Fibroblast of lung (primary cell): ENCODE measurements at regions not wholly inside any gene's neighbourhood (a gene's known extent, or its start where the extent isn't known, plus 50 kb on each side); places are given as distances from the start of the nearest gene placed in this dataset.
A peak's percentile ranks its signal among the peaks of the same experiment; 100 is the strongest.

Experiments
- DNase-seq, 2 donors: peaks; one replicate each; pipeline versions ENCODE4 v3.0.0 to v3.0.0-alpha.2; 2010; ENCODE audit warnings: low read depth in 2 of 2
- H2AFZ ChIP-seq: 2 replicates; pipeline ENCODE4 v1.5.1; 2012; ENCODE audit warnings: low read length, control low read depth, inconsistent platforms
- H3K27ac ChIP-seq: 2 replicates; pipeline ENCODE4 v1.5.1; 2011; ENCODE audit warnings: low read length, control low read depth; ENCODE audit not compliant: insufficient read depth
- H3K27me3 ChIP-seq: 2 replicates; pipeline ENCODE4 v1.5.1; 2011; ENCODE audit warnings: mild to moderate bottlenecking, low read length; ENCODE audit not compliant: control insufficient read depth, insufficient read depth
- H3K36me3 ChIP-seq: 2 replicates; pipeline ENCODE4 v1.5.1; 2011; ENCODE audit warnings: low read length; ENCODE audit not compliant: control insufficient read depth, insufficient read depth
- H3K4me1 ChIP-seq: 2 replicates; pipeline ENCODE4 v1.5.1; 2011; ENCODE audit warnings: low read length; ENCODE audit not compliant: control insufficient read depth, insufficient read depth; ENCODE audit errors: extremely low read depth
- H3K4me2 ChIP-seq: 2 replicates; pipeline ENCODE4 v1.5.1; 2011; ENCODE audit warnings: low read length, control low read depth; ENCODE audit not compliant: insufficient read depth; ENCODE audit errors: extremely low read depth
- H3K4me3 ChIP-seq, 4 experiments: fragments of 200-600 bp in 1 of 4; sonication (generic) in 1 of 4; replicated peaks in 1 of 4; 2 replicates each; pipeline ENCODE4 v1.5.1; 2011 to 2016; ENCODE audit warnings: low read length in 4 of 4, low read depth in 3 of 4, mild to moderate bottlenecking in 3 of 4, control low read depth in 2 of 4, inconsistent platforms in 1 of 4, mixed read lengths in 1 of 4; ENCODE audit not compliant: insufficient read depth in 1 of 4; ENCODE audit errors: control extremely low read depth in 1 of 4
- H3K79me2 ChIP-seq: 2 replicates; pipeline ENCODE4 v1.5.1; 2012; ENCODE audit warnings: mild to moderate bottlenecking, low read length, inconsistent platforms; ENCODE audit not compliant: control insufficient read depth, insufficient read depth
- H3K9ac ChIP-seq: 2 replicates; pipeline ENCODE4 v1.5.1; 2011; ENCODE audit warnings: mild to moderate bottlenecking, low read length, control low read depth; ENCODE audit not compliant: insufficient read depth
- H3K9me3 ChIP-seq: 2 replicates; pipeline ENCODE4 v1.5.1; 2012; ENCODE audit warnings: low read depth, low read length; ENCODE audit not compliant: control insufficient read depth, insufficient read depth
- H4K20me1 ChIP-seq: 2 replicates; pipeline ENCODE4 v1.5.1; 2011; ENCODE audit warnings: low read length; ENCODE audit not compliant: control insufficient read depth, insufficient read depth; ENCODE audit errors: extremely low read depth
- EZH2 ChIP-seq: IDR thresholded peaks from 2 replicates; pipeline ENCODE4 v1.5.1; 2012; ENCODE audit warnings: low read length, control low read depth, mild to moderate bottlenecking; ENCODE audit errors: missing control alignments
- TF ChIP-seq, protein P1 (sequence below), 2 donors: IDR thresholded peaks in 1 of 2; conservative IDR thresholded peaks in 1 of 2; 1 replicate in 1 of 2; 2 replicates in 1 of 2; pipeline ENCODE4 v1.5.1; 2011 to 2012; ENCODE audit warnings: low read length in 2 of 2, control low read depth in 1 of 2, inconsistent platforms in 1 of 2, low read depth in 1 of 2, mild to moderate bottlenecking in 1 of 2

DNA sequence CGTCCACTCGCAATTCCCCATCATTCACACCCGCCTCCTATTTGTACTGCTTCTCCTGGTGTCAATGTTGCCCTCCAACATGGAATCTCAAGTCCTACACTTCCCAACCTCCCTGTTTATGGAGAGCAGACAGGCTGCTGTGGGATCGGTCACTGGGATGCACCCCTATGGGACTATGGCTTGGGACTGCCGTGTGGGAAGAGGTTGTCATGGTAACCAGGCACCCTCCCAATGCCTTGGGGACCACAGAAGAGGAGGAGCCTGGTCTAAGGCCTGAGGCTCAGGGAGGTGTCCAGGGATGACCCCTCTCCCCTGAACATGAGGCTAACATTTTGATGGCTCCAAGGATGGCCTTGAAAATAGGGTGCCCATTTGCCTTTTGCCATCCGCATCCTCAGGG is 116.6 kb upstream of the CST7 start:
- no peak for DNase-seq
- Histone ChIP-seq H3K4me2 (no peak overlapping the region), H3K79me2 (no peaks in the 10 kb centered on the region), H3K9me3 (no peaks in the 10 kb centered on the region), H3K27me3 (no peaks in the 10 kb centered on the region), H2AFZ (no peak overlapping the region), H3K4me3 (no peak overlapping the region), H3K4me1 (no peaks in the 10 kb centered on the region), H3K9ac (no peak overlapping the region), H3K27ac (no peak overlapping the region), H4K20me1 (no peaks in the 10 kb centered on the region), H3K36me3 (no peaks in the 10 kb centered on the region)
- TF ChIP-seq, protein P1, sequence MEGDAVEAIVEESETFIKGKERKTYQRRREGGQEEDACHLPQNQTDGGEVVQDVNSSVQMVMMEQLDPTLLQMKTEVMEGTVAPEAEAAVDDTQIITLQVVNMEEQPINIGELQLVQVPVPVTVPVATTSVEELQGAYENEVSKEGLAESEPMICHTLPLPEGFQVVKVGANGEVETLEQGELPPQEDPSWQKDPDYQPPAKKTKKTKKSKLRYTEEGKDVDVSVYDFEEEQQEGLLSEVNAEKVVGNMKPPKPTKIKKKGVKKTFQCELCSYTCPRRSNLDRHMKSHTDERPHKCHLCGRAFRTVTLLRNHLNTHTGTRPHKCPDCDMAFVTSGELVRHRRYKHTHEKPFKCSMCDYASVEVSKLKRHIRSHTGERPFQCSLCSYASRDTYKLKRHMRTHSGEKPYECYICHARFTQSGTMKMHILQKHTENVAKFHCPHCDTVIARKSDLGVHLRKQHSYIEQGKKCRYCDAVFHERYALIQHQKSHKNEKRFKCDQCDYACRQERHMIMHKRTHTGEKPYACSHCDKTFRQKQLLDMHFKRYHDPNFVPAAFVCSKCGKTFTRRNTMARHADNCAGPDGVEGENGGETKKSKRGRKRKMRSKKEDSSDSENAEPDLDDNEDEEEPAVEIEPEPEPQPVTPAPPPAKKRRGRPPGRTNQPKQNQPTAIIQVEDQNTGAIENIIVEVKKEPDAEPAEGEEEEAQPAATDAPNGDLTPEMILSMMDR (conservative IDR thresholded peaks at IDR 0.05 in 1 of 2, IDR thresholded peaks at IDR 0.05 in 1 of 2; ENCODE audit: low read depth in 1 of 2, low read length in 2 of 2), result no peak
- no peak for TF ChIP-seq EZH2

DNA sequence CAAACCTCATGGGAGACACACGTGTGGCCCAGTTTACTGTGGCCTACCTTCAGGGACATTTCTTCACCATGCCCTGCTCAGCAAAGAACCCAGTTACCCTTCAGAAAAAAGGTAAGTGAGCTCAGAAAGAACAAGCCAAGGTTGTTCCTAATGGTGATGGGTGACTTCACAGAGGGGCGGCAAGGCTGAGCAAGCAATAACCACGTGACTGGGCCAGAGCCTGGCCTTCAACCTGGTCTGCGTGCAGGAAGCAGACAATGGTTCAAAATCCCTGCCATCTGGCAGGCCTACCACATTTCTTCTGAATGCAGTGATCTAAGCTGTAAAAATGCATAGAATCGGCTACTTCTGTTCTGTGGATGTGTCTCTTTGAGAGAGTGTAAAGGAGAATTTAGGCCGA is 115.5 kb upstream of the CST7 start:
- no peak for DNase-seq
- Histone ChIP-seq H3K4me3 (no peak overlapping the region), H4K20me1 (no peaks in the 10 kb centered on the region), H3K27ac (no peak overlapping the region), H3K4me1 (no peaks in the 10 kb centered on the region), H3K27me3 (no peaks in the 10 kb centered on the region), H2AFZ (no peak overlapping the region), H3K79me2 (no peaks in the 10 kb centered on the region), H3K9me3 (no peaks in the 10 kb centered on the region), H3K9ac (no peak overlapping the region), H3K36me3 (no peaks in the 10 kb centered on the region), H3K4me2 (no peak overlapping the region)
- TF ChIP-seq, protein P1 (conservative IDR thresholded peaks at IDR 0.05 in 1 of 2, IDR thresholded peaks at IDR 0.05 in 1 of 2; ENCODE audit: low read depth in 1 of 2, low read length in 2 of 2), result no peak
- no peak for TF ChIP-seq EZH2

DNA sequence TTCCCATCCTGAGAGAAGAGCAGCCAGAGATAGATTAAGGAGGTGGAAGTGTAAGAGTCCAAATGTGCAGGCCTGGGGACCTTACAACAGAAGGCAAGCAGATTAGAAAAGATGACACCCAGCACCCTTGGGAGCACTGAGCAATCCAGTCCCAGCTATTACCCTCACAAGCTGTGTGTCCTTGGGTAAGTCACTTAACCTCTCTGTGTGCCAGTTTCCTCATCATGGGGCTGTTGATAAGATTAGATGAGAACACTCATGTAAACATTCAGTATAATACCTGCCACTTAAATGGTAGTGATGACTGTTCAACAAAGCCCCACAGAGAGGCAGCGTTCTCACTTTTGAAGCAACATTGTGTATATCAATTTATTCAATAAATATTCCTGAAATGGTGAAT is 114.8 kb upstream of the CST7 start:
- Histone ChIP-seq H3K9ac (no peak overlapping the region), H3K36me3 (no peaks in the 10 kb centered on the region), H3K27me3 (no peaks in the 10 kb centered on the region), H3K4me1 (no peaks in the 10 kb centered on the region), H3K4me2 (no peak overlapping the region), H3K9me3 (no peaks in the 10 kb centered on the region), H4K20me1 (no peaks in the 10 kb centered on the region), H3K4me3 (no peak overlapping the region), H2AFZ (no peak overlapping the region), H3K79me2 (no peaks in the 10 kb centered on the region), H3K27ac (no peak overlapping the region)
- TF ChIP-seq, protein P1 (conservative IDR thresholded peaks at IDR 0.05 in 1 of 2, IDR thresholded peaks at IDR 0.05 in 1 of 2; ENCODE audit: low read depth in 1 of 2, low read length in 2 of 2), result peak in 1 of 2 donors; percentile 2
- no peak for TF ChIP-seq EZH2
- DNase-seq, result peak in 1 of 2 donors; percentile 17
